Caki2 (cell line): ENCODE measurements at regions not wholly inside any gene's neighbourhood (a gene's known extent, or its start where the extent isn't known, plus 50 kb on each side); places are given as distances from the start of the nearest gene placed in this dataset.

Experiments used
- DNase-seq: peaks from one replicate; pipeline ENCODE4 v3.0.0-alpha.2; 2015; ENCODE audit warnings: low read depth
- in situ Hi-C: cut with HindIII; loops from 2 replicates; pipeline ENCODE4 v1.10.0; 2016; ENCODE audit warnings: low sequenced_read_pairs, low pct_unique_long_range_greater_than_20kb, mixed read lengths

DNA sequence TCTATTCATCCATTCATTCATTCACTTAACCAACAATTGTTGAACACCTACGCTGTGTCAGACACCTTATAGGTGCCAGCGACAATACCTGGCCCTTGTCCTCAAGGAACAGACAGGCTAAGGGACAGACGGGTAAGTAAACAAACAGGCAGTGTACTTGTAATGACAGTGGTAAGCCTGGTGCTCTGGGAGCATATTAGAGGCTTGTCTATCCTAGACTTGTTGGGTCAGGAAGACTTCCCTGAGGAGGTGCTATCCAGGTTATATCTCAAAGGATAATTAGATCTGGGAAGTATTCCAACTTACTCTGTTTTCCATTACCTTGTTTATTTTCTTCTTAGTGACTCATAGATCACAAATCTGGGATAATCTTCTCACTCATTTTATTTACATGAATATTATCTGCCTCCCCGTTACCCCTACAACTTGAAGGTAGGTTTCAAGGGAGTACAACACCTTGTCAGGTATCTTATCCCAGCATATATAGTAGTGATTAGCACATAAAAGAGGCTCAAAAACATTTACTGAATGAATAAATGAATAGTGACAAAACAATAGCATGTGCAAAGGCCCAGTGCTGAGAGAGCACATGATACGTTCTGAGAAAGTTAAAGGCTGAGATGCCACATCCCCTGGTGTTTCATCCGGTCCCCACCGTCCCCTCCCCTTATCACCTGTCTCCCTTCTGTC, 75.3 kb upstream of the NCAM1 start:
- in situ Hi-C loops, result no loop called here
- DNase-seq, result peak; percentile 64

DNA sequence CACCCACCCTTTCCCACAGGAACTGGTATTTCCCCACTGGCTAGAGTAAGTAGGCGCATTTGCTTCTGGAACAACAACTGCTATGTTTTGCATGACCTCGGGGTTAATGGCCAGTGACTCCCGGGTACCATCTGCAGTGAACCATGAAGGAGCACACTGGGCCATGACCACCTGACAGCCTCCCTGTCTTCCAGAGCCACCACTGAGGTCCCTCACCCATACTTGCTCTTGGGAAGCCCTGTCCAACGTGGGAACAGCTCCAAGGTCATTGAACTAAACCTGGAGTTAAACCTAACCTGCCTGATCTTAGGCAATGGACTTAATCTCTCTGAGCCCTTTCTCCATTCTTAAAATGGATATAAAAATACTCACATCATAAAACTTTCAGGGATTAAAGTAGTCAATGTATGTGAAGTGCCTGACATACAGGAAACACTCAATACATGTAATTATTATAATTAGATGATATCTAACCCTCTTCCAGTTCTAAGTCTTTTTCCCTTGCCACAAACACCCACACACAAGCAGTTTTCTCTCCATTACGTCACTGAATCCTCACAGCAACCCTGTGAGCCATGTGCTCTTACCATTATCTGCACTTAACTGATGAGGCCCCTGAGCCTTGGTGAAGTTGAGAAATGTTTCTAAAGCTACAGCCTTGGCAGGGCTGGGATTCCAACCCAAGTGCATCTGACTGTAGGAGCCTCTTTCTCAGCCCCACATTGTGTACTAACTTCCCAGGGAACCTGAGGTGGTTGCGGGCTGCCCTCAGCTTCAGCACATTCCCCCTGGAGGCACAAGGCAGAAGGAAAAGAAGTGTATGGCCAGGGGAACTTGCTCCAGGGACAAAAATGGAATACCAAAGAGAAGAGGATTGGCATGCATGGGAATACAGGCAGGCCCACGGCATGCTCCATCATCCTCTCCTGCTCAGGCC, 74.5 kb upstream of the NCAM1 start:
- in situ Hi-C loops, result no loop called here
- peak; percentile 78 for DNase-seq

DNA sequence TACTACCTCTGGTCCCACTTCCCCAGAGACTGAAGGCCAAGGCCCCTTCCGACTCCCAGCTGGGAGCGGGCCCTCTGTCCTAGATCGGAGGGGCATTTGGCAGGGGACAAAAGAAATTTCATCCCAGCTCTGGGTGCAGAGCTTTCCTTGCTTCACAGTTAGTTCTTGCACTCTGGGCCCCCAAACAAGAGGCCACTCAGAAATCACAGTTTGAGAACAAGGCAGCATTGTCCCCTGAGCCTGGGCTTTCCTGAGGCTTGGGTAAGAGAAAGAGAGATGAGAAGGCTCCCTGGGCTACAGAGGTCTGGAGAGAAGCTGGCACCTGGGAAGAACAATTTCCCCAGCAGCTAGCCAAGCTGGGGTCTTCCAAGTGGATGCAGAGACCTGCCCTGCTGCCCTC, 71.8 kb upstream of the NCAM1 start:
- in situ Hi-C loops, result no loop called here
- DNase-seq, result no peak

DNA sequence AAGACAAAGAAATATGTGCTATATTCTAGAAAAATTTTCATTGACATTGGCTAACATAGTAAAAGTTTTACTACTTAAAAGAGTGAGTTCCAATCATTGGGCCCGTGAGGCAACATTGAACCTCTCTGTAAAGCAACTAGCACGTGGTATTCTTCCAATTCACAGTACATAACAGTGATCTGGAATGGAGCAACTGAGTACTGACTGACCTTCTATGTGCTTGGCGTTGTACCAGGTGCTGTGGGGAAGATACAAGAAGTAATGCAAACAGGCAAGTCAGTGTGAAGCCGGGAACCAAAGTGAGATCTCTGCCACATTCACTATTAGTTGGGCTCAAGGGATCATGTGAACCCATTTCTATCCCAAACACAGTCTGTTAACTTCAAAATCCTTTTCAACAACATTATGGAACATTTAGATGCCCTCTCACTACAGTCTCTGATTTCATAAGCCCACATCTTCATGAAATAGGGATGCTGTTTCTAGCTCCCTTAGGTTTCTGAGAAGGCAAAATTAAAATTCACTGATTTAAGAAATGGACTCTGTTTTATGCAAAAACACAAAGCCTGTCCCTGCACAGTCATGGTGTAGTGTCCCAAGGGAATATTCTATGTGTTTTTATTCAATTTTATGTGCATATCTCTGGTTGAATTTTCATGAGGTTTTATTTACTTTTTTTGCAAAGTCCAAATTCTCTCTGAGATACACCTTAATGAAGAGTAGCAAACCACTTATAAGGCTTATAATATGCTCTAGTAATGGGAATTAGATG, 61.8 kb upstream of the NCAM1 start:
- in situ Hi-C loops, result no loop called here
- no peak for DNase-seq

DNA sequence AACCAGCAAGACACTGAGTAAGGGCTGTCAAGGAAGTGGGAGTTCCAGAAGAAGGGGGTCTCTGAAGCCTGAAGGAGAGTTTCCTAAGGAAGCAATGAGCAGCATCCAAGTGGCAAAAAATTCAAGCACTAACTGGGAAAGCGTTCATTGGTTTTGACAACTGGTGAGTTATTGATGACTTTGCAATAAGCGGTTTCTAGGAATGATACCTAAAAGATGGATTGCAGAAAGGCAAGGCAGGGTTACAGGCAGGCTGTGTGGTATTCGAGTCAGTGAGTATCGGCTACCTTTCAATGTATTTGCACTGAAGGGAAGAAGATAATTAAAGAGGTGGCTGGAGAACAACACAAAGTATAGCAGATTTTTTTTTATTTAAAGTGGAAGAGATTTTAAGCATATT, 59.3 kb upstream of the NCAM1 start:
- in situ Hi-C loops, result no loop called here
- DNase-seq, result no peak

DNA sequence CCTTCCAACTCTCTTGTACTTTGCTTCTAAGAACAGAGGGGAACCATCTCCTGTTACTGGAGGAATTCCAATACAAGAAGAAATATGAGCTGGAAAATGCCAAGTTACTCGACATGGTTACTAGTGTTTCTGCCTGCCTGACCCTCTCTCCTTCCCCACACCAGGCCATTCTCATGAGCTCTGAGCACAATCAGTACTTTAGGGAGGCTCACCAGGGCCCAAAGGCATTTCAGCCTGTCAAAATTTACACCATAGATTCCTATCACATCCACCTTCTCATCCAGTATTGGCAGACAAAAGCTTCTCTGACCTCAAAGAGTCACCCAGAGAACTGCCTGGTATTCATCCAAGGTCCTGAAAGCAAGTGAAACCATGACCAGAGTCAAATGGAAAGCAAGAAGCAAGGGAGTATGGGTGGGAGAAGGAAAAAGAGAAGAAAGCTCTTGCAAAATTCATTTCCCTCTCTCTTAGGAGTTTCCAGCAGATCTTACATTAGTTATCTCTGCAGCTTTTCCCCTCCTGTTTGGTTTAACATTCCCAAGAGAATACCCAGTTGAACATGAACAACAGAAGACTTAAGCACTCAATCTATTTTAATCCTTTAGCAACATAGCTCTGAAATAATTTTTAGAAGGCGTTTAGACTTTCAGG, 58.7 kb upstream of the NCAM1 start:
- in situ Hi-C loops, result no loop called here
- no peak for DNase-seq

DNA sequence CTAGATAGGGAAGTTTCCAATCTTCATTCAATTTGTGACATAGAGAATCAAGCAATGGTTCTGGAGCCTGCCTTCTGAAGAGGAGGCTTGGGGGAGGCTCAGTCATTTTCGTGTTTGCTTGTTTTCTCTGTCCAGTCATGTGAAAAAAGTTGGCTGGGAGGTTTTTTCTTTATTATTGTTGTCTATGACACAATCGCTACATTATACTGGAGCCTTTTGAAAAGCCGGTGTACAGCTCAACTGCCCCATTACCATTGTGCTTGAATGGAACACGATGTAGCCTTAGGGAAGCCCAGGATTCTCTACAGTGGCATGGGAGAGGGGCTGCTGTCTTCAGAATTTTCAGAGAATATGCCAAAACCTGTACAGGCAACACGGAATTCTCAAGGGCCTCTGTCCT, 57.9 kb upstream of the NCAM1 start:
- DNase-seq, result peak; percentile 63
- in situ Hi-C loops, result no loop called here

DNA sequence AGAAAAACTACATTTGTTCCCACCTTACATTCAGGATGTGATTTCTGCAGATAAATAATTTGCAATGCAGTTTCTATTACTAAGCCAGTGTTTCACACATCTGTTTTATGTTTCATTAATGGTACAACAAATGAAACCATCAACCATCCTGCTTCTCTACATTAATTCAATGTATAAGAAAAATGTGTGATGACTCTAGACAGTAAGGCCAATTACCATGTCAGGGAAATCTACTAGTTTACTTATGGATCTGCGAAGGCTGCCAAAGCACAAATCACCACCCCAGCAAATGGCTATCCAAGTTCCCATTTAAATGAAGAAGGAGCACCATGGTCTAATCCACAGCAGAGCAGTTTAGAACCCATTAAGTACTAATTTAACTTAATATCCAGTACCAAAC, 50.1 kb upstream of the NCAM1 start:
- in situ Hi-C loops, result no loop called here
- no peak for DNase-seq
